Omental fat pad (tissue), 3 donors: ENCODE measurements at regions not wholly inside any gene's neighbourhood (a gene's known extent, or its start where the extent isn't known, plus 50 kb on each side); places are given as distances from the start of the nearest gene placed in this dataset.

Experiments used
- ATAC-seq: fragments of 150-250 bp; one replicate; pipeline ENCODE4 v1.9.1; 2016; ENCODE audit warnings: mild to moderate bottlenecking, moderate library complexity; ENCODE audit not compliant: low FRiP score
- DNase-seq: peaks from one replicate; pipeline ENCODE4 v3.0.0-alpha.2; 2019; ENCODE audit warnings: low spot score
- TF ChIP-seq, protein P1 (sequence below), 3 donors: fragments of 450-650 bp; IDR thresholded peaks; one replicate each; pipeline ENCODE4 v1.5.1; 2016 to 2017; ENCODE audit warnings: antibody characterized with exemption in 3 of 3, mild to moderate bottlenecking in 3 of 3, moderate library complexity in 2 of 3

DNA sequence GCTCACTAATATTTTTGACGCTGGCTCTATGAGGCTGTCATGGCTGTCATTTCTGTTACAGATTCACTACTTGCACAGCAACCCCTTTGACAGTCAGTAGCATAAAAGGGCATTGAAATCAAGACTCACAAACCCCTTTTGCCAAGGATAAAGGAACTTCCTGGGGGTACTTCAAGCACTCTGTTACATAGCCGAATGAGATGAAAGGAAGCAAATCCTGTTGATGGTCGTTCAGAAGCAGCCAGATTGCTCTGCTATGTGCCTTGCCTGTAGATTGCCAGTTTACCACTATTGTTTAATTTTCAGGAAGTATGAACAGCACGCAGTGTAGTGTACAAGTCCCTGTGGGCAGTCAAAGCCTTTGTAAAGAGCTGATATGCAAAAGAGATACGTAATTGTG is 296.2 kb downstream of the LRRIQ3 start:
- ATAC-seq, result no peak
- TF ChIP-seq, protein P1, sequence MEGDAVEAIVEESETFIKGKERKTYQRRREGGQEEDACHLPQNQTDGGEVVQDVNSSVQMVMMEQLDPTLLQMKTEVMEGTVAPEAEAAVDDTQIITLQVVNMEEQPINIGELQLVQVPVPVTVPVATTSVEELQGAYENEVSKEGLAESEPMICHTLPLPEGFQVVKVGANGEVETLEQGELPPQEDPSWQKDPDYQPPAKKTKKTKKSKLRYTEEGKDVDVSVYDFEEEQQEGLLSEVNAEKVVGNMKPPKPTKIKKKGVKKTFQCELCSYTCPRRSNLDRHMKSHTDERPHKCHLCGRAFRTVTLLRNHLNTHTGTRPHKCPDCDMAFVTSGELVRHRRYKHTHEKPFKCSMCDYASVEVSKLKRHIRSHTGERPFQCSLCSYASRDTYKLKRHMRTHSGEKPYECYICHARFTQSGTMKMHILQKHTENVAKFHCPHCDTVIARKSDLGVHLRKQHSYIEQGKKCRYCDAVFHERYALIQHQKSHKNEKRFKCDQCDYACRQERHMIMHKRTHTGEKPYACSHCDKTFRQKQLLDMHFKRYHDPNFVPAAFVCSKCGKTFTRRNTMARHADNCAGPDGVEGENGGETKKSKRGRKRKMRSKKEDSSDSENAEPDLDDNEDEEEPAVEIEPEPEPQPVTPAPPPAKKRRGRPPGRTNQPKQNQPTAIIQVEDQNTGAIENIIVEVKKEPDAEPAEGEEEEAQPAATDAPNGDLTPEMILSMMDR (IDR thresholded peaks at IDR 0.05), result no peak

DNA sequence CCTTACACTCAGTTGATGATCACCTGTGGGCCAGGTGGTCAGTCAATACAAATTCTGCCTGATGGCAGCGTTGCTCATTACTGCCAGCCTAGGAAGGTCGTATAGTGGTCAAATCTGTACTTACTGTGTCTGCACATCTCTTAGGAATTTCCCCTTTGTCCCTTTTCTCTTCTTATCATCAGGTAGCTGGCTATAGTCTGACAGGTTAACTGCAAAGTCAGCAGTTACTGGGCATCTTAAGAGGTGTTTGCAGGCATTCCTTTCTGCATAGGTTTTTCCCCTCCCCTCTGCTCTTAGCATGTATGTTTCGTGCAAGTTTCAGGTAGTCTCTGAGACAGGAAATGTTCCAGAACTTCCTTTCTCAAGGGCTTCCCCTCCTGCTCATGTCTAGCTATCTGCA is 298.7 kb downstream of the LRRIQ3 start:
- TF ChIP-seq, protein P1 (IDR thresholded peaks at IDR 0.05), result no peak
- no peak for ATAC-seq

More for the DNA sequence above, 296.2 kb downstream of the LRRIQ3 start:
- no peak for DNase-seq

DNA sequence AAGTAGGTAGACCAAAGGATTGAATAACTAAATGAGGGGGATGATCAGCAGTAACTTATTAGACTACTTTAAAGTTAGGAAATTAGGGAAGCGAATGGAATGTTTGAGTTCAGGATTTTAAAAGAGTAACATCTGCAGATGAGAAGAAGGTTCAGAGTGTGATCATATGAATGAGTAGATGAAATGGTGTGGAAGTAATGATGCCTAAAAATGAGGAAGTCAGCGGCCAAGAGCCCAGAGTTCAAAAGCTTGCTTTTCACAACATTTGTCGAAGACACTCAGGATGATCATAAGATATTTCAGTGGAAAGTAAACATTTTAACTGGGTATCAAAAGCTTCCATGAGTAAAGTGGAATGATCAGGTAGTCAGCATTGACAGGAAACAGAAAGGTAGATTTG is 299.4 kb downstream of the LRRIQ3 start:
- no peak for ATAC-seq
- no peak for DNase-seq
- TF ChIP-seq, protein P1 (IDR thresholded peaks at IDR 0.05), result no peak

More for the DNA sequence above, 298.7 kb downstream of the LRRIQ3 start:
- no peak for DNase-seq

DNA sequence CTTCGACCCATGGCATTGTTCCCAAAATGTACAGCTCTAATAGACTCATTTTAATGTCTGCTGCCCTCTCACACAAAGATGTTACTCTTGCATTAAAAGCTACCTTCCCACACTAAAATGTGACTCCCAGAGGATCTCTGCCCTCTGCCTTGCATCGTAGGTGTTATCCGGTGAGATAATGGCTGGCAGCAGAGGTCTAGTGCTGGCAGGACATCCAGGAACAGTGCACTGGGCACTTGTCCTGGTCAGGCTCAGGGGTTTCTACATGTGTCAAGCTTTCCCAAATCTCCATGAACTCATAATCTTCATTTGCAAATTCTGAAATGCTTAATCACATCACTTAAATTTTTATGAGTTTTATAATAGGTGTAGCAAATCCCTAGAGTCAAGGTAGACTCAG is 310.6 kb downstream of the LRRIQ3 start:
- ATAC-seq (no peak), DNase-seq (no peak)
- TF ChIP-seq, protein P1 (IDR thresholded peaks at IDR 0.05), result no peak

DNA sequence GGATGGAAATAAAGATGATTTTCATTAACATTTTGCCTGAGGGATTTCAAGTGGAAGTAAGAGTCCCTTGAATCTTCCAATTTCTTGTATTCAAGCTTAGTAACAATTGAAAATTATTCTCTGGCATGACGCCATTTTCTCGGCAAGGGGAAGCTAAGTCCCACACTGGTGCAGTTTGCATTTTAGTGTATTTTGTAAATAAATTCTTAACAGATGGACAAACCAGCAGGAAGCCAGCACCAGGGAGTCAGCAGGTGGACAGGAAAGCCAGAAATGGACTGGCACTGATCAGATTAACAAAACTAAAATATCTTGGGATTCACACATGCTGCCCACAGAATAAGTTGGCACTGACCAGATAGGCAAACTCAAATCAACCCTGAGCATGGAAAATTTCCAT is 311.3 kb downstream of the LRRIQ3 start:
- DNase-seq (no peak), ATAC-seq (no peak)
- TF ChIP-seq, protein P1 (IDR thresholded peaks at IDR 0.05), result no peak

DNA sequence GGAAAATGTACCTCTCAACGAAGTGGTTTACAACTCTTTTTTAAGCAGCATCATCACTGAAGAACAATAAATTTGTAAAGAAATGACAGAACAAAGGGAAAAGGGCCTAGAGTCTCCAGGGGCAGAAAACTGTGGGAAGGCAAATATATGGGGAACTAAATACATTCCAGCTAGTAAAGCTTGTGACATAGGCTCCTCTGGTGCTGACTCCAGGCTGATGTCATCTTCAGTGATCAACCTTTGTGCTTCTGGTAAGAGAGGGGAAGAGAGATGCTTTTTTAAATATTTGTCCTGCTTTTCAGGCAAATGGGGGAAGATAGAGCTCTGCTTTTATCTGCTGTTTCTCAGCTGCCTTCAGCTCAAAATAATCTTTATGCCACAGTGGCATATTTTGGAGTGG is 323.2 kb downstream of the LRRIQ3 start:
- ATAC-seq (no peak), DNase-seq (no peak)
- TF ChIP-seq, protein P1 (IDR thresholded peaks at IDR 0.05), result no peak

DNA sequence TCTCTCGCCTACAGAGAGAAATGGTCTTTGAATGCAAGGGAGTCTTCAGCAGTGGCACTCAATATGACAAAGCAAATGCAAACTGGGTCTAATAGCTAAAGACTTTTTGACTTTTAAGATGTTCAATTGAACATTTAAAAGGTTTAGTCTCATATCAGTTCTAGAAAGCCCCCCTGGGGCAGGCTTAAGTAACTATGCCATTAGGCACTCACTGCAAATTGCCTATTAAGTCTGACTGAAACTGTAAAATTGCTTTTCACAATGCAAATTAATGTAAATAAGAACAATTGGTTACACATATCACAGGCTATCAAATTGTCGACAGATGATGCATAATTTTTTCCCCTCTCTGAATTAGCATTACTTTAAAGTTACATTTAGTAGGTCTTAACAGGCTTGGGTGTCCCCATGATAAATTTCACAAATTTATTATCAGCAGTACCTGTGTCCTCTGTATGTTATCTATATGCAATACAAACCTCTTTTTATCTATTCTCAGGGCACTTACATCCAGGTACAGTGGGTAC is 329.1 kb downstream of the LRRIQ3 start:
- DNase-seq, result no peak
- ATAC-seq, result no peak
- TF ChIP-seq, protein P1 (IDR thresholded peaks at IDR 0.05), result no peak
